Activated CD4-positive, alpha-beta T cell treated with anti-CD3 and anti-CD28 coated beads for 48 hours (primary cell): ENCODE measurements at regions not wholly inside any gene's neighbourhood (a gene's known extent, or its start where the extent isn't known, plus 50 kb on each side); places are given as distances from the start of the nearest gene placed in this dataset.
"Not testable (repeated sequence)": the region's sequence is repeated elsewhere in the genome, so short reads cannot be mapped to it uniquely, and the experiment has no call there.

Source experiments
- DNase-seq: peaks from one replicate; pipeline ENCODE4 v3.0.0-alpha.2; 2020

DNA sequence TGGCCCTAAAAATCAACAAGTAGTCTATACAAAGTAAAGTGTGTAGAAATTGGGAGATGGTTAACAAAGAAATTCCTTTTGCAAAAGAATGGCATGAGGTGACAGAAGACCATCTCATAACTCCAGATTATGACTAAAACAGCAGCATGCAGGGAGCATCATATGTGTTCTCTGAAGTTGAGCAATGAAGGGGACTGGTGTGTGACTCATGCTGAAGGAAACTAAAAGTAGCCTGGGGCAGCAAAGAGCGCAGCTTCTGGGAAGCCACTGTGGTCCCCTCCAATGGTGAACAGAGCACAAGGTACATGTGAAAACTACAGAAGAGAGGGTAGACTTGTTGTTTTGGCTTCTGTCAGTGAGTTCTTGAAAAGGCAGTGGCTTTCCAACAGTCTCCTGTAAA is 133.4 kb downstream of the MACC1 start:
- DNase-seq = peak; percentile 3

DNA sequence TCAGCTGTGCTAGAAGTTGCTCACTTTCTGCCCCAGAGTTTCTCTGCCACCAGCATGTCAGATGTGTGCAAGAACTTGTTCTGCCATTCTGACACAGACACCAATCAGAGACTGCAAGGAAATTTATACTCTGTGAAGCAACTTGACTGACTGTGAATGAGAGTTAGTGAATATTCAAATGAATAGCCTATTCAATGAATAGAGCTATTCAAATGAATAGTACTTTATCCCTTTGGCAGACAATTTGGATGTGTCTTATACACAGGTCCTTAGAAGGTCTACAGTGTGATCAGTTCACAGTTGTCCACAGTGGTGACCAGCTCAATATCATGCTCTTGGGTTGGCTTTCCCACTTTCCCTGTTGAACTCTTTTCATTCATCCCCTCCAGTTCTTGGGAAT is 138.1 kb downstream of the MACC1 start:
- no peak for DNase-seq

DNA sequence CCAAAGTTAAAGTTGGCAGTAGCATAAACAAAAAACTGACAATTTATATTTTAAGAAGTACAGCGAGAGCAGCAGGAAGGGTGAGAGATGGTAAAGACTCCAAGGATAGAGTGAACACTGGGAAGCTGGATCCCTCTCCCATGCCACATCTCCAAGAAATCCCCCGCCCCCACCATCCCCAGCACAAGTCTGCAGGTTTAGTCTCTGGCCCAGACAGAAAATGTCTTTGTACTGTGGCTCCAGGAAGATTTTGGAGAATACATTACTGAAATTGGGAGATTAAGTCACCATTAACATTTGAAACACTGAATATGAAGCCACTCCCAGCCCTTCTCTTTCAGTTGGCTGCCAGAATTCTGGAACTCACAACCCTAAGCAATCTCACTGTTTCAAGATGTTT is 140.3 kb downstream of the MACC1 start:
- no peak for DNase-seq

DNA sequence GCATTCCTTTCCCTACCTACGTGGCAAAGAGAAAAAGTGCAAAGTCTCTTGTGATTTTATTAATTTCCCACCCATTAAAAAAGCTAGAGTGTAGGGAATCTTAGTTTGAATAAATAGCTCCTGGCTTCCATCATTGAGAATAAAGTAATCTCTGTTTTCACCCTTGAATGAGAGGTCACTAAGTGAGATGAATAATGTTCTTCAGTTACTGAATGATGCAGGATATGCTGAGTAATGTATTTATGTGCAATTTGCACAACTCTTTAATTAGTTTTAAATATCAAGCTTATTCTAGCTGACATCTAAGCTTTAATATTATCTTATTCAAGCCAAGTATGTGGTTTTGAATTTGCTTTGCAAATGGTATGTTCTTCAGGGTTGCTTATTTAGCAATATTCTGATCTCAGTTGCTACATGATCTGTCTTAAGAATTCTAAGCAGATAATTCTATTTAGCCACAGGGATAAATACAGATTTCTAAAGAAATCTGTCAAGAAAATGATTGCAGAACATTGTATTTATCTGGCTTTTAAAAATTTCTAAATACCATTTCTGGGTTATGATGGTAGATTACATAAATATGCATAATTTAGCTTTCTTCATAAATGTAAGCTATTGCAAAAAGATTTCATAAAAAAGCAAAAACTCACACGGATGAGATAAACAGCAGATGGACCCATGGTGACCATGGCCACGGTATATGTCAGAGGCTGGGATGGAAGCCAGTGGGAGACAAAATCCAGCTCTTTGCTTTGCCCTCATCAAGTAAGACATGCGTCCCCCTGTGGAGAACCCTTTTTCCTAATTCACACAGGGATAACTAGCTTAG is 141.0 kb downstream of the MACC1 start:
- DNase-seq = no peak

DNA sequence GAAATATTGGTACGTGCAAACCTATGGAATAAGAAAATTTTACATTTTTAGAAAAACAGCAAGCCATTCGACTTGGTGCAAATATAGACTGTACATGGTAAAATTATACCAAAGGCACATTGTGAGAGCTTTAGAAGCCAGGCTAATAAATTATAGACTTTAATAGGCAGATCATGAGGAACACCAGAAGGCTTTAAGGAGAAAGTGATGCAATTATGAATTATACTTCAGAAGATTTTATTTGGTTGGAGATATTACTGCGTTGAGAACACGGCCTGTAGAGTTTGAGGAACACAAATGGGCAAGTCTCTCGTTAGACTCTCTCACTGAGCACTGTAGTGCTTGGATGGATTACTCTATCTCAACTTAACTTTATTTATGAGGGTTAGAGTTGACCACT is 141.7 kb downstream of the MACC1 start:
- DNase-seq = no peak

DNA sequence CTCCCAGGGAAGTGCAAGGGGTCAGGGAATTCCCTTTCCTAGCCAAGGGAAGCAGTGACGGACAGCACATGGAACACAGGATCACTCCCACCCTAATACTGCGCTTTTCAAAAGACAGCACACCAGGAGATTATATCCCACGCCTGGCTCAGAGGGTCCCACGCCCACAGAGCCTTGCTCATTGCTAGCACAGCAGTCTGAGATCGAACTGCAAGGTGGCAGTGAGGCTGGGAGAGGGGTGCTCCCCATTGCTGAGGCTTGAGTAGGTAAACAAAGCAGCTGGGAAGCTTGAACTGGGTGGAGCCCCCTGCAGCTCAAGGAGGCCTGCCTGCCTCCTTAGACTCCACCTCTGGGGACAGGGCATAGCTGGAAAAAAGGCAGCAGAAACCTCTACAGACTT is 149.2 kb downstream of the MACC1 start:
- DNase-seq = not testable (repeated sequence)

DNA sequence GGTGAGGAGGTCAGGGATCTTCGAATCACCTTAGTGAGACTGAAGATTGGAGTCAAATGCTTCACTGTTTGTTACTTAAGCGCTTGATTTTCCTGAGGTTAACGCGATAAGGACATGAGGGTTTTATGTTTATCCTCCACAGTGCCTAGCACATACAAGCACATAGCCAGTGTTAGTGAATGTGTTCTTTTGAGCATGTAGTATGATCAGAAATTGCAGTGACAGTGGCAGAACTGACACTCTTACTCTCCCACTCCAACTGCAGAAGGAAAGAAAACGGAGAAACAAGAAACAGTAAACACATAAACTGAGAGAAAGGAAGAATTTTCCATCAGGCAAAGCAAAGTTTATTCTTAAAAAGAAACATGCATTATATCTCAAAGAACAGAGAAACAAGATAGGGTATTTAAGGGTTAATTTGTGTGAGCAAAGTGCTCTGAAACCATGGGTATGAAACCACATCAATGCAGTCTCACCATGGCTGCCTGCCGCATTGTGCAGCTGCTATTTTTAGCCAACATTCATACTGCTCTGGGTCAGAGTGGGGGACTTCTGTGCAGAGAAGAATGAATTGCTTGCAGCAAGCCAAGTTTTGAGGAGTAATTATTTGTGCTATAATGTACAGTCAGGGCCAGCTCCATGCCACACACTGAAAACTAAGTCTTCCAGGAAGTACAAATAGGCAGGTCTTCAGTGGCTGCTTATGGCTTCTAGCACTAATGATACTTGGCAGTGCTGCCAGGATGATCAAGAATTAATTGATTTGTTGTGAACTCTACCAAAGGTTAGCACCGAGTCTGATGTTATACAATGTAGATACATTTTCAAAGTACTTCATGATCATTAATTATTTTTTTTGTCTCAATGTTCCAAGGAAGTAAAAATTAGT is 152.0 kb downstream of the MACC1 start:
- DNase-seq = peak; percentile 8

DNA sequence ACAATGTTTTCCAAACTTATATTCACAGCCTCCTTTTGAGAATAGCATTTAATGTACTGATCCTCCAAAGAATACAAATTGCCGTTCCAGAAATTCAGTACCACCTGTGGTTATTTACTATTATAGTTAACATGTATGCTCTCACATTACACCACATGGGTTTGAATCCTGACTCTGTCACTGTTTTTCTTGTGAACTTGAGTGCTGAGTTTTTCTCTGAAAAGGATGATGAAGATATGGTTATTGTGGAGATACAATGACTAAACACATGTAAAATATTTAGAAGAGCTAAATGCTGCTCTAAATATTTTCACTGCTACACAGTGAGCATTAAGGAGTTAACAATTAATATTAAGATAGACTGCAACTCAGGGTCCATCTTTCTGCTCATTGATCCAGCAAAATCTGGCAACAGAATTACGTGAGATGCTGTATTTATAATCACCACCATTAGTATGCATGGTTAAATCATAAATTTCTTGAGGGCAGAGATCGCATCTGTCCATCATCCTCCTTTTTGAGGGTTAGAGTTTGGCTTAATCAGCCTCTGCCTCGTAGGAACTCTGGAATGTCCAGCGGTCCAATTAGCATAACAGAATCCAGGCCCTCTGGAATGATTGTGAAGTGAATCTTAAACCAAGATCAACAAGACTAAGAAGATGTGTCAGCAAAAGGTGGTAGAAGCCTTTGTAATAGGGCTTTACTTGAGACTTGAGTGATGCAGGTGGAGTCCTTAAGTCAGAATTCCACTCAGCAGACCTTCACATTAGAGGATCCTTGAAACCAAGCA is 152.8 kb downstream of the MACC1 start:
- DNase-seq = no peak

DNA sequence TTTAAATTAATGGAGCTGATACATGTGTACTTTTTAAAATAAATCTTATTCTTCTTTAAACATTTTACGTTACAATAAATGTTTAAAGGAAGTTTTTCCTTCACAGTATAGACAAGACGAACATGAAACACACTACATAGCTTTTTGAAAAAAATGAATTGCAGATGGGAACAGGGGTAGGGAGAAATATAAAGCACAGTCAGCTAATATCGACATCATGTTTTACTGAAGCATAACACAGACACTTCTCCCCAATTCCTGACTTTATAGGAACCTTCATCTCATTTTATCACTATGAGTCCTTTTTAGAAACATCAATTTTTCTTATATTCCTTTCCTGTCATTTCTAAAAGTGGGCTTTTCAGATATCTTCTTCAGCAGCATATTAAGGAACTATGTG is 153.5 kb downstream of the MACC1 start:
- no peak for DNase-seq

DNA sequence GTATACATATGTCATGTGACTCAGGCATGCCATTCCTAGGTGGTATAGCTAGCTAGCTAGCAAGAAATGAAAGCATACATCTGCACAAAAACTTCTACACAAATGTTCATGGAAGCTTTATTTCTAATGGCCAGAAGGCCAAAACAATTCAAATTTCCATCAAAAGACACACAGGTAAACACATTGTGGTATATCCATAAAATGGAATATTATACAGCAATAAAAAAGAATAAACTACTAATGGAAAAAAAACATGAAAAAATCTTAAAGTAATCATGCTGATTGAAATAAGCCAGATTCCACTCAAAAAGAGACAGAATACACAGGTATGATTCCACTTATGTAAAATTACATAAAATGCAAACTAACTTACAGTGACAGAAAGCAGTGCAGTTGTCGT is 154.3 kb downstream of the MACC1 start:
- DNase-seq = no peak

DNA sequence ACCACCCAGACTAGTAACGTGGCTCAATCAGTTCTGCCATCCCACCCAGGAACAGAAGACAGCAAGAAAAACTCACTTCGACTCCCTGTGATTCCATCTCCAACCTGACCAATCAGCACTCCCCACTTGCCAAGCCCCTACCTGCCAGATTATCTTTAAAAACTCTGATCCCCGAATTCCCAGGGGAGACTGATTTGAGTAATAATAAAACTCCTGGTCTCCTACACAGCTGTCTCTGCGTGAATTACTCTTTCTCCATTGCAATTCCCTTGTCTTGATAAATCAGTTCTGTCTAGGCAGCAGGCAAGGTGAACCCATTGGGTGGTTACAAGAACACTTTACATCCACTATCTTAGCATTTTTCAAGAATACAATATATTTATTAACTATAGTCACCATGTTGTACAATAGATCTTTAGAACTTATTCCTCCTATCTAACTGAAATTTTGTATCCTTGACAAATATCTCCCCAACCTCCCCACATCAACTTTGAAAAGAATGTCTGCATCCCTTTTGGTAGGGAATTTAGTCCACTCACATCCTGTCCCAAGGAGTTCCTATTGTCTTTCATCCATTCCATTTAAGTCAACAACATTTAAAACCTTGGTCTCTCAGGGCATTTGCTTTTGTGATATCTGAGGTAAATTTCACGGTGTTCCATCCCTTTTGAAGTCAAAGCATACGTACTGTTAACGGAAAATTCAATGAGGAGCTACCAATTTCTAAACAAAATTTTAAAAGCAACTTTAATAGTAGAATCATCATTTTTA is 163.7 kb downstream of the MACC1 start:
- DNase-seq = no peak

DNA sequence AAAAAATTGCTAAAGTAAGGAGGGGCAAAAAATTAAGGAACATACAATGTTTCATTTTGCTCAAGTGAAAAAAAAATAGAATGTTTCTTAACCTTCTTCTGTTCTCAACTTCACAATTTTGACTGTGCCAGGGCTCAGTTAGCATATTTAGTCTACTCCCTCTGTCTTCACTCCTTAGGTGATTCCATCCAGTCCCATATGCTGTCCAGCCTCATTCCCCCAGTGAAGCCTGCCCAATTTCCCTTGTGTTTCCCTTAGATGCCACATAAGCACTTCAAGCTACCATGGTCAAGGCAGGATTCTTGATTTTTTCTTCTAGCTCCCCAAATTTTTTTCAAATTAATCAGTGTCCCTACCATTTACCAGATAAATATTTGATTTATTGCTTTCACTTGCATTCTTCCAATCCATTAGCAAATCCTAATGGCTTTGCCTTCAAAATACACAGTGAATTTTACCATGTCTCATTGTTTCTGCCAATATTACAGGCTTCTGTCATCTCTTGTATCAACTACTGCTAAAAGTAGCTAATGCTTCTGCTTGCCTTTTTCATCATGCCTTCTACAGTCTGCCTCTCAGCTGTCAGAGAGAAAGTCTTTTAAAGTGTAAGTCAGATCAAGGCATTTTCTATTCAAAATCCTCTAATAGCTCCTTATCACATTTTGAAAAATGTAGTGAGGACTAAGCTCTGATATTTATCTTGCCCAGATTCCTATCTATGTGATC is 166.8 kb downstream of the MACC1 start:
- no peak for DNase-seq

DNA sequence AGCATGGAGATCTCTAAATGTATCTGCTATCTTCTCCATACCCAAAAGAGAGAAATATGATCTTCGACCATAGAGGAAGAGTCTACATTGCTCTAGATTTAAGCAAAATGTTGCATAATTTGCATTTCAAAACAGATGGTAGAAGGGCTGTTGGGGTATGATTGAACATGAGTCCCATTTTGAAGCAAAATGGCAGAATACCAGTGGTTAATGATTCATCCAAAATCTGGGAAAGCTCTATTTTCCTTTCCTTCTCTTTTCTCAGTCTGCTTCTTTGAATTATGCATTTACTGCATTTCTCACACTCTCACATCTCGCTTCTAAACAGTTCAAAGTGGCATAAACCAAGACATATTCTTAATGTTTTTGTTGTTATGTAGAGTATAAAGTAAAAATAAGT is 178.5 kb downstream of the MACC1 start:
- DNase-seq = no peak

DNA sequence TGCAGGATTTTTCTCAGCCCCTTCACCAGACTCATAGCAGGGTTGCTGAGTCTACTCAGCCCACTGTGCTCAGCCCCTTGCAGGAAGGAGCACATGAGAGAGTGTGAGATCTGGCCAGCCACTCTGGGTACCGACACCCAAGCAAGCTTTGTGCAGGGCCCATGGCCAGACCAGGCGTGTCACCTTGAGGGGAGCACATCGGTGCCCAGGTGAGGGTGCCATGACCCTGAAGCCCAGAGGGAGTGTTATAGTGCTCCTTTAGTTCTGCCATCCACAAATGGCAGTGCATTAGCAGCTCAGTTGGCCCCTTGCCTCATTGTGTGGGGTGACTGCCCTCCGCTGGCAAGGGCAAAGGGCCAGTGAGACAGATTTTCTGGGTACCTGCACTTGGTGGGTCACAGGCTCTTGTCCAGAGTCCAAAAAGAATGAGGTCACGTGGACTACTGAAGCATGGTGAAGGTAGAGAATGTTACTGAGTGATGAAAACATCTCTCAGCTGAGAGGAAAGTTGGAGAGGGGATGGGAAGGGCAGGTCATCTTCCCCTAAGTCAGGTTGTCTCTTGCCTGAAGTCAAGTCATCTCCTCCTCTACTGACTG is 181.8 kb downstream of the MACC1 start:
- no peak for DNase-seq

DNA sequence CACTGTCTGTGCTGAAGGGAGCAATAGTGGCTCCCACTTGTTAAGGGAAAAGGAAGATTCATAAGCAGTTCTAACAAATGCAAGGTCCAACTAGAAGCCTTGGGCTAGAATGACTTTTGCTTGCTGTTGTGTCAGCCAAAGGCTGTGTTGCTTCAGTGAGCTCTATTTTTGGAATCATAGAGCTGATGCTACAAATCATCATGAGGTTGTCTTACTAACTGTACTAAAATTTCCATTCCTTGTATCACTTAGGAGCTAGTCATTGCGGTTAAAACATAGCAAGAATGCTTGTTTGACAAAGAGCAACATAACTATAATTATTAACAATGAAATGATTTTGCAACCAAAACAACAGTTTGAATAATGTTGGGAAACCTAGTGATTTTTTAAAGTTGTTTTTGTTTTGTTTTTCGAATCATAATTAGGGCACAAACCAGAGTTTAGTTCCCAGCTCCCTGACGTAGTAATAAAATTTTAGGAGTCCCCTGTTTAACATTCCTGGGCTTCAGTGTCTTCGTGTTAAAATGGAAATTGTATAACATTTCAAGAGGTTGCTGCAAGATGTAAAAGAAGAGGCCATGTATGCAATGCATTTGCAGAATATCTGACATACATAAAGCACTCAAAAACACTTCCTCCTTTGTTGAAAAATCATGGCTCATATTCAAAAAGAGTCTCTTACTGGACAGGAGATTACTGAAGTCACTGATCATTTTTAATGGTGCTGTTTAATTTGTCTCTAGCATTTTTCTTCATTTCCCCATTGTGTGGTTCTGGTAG is 183.4 kb downstream of the MACC1 start:
- DNase-seq = no peak

DNA sequence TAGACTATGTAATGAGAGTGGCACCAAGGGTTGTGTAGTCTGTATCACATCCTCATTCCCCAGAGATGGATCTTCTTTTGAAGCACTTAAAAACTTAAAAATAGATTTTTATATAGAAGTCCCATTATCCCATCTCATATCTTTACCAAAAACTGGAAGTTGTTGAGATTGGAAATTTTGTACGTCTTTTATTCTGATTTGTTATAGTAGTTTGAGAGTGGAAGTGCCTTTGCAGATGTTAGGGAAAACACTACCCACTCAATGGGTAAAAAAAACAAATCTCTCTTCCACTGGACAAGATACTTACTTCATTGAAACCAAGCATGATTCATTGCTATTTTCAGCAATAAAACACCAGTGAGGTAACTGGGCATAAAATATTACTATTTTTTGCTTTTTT is 184.4 kb downstream of the MACC1 start:
- no peak for DNase-seq

DNA sequence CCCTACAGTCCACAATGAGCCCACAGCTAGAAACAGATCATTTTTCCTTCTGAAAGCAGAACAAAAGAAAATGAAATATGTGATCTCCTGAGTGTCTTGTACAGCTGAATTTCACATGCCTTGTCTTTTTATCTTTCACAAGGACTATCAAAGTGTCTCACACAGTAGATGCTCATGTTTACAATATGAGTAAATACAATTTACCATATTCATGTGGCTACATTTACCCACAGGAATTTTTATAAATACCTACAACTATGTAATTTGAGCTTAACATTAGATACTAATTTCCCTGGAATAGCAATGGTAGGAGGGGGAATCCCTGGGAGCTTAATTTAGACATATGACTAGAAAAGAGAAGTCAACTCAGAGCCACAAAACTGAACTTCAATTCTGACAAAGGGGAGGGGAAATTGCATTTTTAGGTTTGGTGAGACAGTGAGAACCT is 186.2 kb downstream of the MACC1 start:
- DNase-seq = no peak

DNA sequence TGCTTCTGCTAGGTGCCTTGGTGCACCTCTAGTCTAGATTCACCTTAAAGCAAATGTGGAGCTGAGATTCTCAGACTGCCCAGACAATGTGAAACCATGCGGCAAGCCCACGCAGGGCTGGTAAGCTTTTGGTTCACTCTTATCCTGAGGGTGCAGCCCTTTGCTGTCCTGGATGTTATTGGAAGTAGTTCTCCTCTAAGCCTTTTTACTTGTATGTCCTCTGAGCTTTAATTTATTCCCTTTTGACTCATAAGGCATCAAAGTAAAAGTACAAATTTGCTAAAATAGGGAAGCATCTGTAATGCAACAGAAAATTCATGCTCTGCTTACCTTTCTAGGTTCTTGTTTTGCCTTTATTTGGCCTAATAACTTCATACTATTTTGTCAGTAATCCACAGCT is 186.8 kb downstream of the MACC1 start:
- DNase-seq = no peak

DNA sequence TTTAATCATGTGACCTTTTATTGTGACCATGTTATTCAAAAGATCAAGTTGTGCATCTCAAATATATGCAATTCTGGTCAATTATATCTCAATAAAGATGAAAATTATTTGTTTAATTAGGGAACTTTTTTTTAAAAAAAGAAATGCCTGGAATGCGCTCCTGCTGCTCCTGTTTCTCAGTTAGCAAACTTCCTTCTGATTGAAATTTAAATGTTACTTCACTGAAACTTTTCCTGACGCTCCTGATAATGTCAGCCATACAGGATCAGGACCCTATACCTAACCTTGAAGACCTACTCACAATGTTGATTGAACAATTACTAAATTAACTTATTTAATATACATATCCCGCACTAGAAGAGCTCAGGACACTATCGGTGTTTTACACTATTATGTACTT is 190.4 kb downstream of the MACC1 start:
- DNase-seq = no peak

DNA sequence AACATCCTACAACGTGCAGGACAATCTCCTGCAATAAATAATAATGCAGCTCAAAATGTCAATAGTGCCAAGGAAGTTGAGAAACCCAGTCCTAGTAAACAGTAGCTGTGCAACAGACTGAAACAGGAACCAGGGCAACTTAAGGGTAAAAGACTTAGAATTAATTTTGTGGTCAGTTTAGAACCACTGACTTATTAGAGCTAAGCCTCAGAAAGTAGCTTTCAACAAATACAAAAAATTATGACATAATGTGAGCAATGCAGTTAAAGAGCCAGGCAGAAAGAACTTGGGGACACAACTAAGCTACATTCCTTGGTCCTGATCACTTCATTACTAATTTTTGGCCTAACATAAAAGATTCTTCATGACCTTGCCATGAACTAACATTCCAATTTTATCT is 195.4 kb downstream of the MACC1 start:
- no peak for DNase-seq

DNA sequence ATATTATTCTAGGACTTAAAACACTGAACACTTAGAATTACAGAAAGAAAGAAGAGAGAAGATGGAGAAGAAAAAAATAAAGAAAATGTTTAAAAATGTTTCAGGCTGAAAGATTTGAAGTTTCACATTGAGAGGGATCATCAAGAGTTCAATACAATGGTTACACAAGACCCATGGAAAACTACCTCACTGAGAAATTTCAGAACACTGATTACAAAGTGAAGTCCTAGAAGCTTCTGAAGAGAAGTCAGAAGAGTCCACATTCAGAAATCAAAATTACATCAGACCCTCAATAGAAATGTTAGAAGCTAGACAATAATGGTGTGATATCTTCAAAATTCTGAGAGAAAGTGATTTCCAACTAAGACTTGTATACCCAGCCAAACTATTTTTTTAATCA is 196.1 kb downstream of the MACC1 start:
- DNase-seq = no peak
